H1 (cell line): ENCODE measurements at regions not wholly inside any gene's neighbourhood (a gene's known extent, or its start where the extent isn't known, plus 50 kb on each side); places are given as distances from the start of the nearest gene placed in this dataset.

Source experiments
- CTCF ChIA-PET: fragments of 300-600 bp; sonication (Branson Sonifier 250); formaldehyde crosslinking; loops from one replicate; lab custom pipeline; 2021; ENCODE audit not compliant: partially characterized antibody; lab: Charles Lee
- POLR2A ChIA-PET: fragments of 300-600 bp; sonication (Branson Sonifier 250); formaldehyde crosslinking; loops from one replicate; lab custom pipeline; 2021; ENCODE audit warnings: inconsistent platforms; ENCODE audit not compliant: partially characterized antibody; lab: Charles Lee
- DNase-seq, 2 experiments: peaks; one replicate each; pipeline versions ENCODE4 v3.0.0 to v3.0.0-alpha.2; 2010 to 2022; ENCODE audit warnings: low spot score in 2 of 2, low read depth in 1 of 2, mixed read lengths in 1 of 2
- FAIRE-seq: peaks from 2 replicates; lab custom pipeline; 2011; peaks lifted over from hg19 to GRCh38; lab: Jason Lieb, UNC
- H2AFZ ChIP-seq: 2 replicates; pipeline ENCODE4 v1.8.1; 2012; ENCODE audit warnings: low read length, inconsistent platforms
- H2AK5ac ChIP-seq: 2 replicates; pipeline ENCODE4 v1.6.1; 2013; ENCODE audit warnings: low read depth, low read length
- H2BK120ac ChIP-seq: replicated peaks from 2 replicates; pipeline ENCODE3; 2013; ENCODE audit warnings: low read depth, low read length, inconsistent platforms
- H2BK12ac ChIP-seq: 2 replicates; pipeline ENCODE4 v1.6.1; 2013; ENCODE audit warnings: low read depth, low read length
- H2BK15ac ChIP-seq: 2 replicates; pipeline ENCODE4 v1.6.1; 2013; ENCODE audit warnings: low read length
- H2BK20ac ChIP-seq: 2 replicates; pipeline ENCODE4 v1.6.1; 2013; ENCODE audit warnings: low read length
- H2BK5ac ChIP-seq: 2 replicates; pipeline ENCODE4 v1.6.1; 2013; ENCODE audit warnings: low read depth, low read length
- H3K14ac ChIP-seq: 2 replicates; pipeline ENCODE4 v1.6.1; 2013; ENCODE audit warnings: inconsistent platforms; ENCODE audit not compliant: insufficient read length
- H3K18ac ChIP-seq: 2 replicates; pipeline ENCODE4 v1.6.1; 2013; ENCODE audit warnings: low read length; ENCODE audit errors: extremely low read depth
- H3K23ac ChIP-seq: 2 replicates; pipeline ENCODE4 v1.6.1; 2013; ENCODE audit warnings: inconsistent platforms; ENCODE audit not compliant: insufficient read length
- H3K23me2 ChIP-seq: 2 replicates; pipeline ENCODE4 v1.6.1; 2013; ENCODE audit warnings: low read depth, low read length
- H3K27ac ChIP-seq: 2 replicates; pipeline ENCODE4 v1.6.1; 2011; ENCODE audit warnings: low read depth, low read length, inconsistent platforms
- H3K27me3 ChIP-seq, 4 experiments: replicated peaks in 1 of 4; 1 replicate in 1 of 4; 2 replicates in 3 of 4; pipeline versions ENCODE4 v1.6.1 to v1.8.1; 2011 to 2013; ENCODE audit warnings: low read length in 3 of 4, mild to moderate bottlenecking in 3 of 4, inconsistent platforms in 2 of 4, mixed read lengths in 2 of 4, moderate library complexity in 1 of 4; ENCODE audit not compliant: control insufficient read depth in 3 of 4, insufficient read depth in 3 of 4; ENCODE audit errors: extremely low read depth in 1 of 4
- H3K36me3 ChIP-seq, 4 experiments: 2 replicates each; pipeline versions ENCODE4 v1.6.1 to v1.8.1; 2011 to 2013; ENCODE audit warnings: mild to moderate bottlenecking in 4 of 4, low read length in 3 of 4, moderate library complexity in 2 of 4, control low read depth in 1 of 4, inconsistent platforms in 1 of 4; ENCODE audit not compliant: insufficient read depth in 4 of 4, control insufficient read depth in 2 of 4
- H3K4ac ChIP-seq: replicated peaks from 2 replicates; pipeline ENCODE3; 2013; ENCODE audit warnings: low read length, low read depth, mixed read lengths, inconsistent platforms; ENCODE audit not compliant: insufficient read length
- H3K4me1 ChIP-seq, 4 experiments: replicated peaks in 1 of 4; 1 replicate in 1 of 4; 2 replicates in 3 of 4; pipeline versions ENCODE4 v1.6.1 to v1.8.1; 2011 to 2013; ENCODE audit warnings: low read length in 3 of 4, inconsistent platforms in 2 of 4, mixed read lengths in 1 of 4; ENCODE audit not compliant: insufficient read depth in 4 of 4, control insufficient read depth in 3 of 4
- H3K4me2 ChIP-seq, 2 experiments: 2 replicates each; pipeline versions ENCODE4 v1.6.1 to v1.8.1; 2011 to 2013; ENCODE audit warnings: low read depth in 2 of 2, low read length in 2 of 2, control low read depth in 1 of 2, inconsistent platforms in 1 of 2, mild to moderate bottlenecking in 1 of 2; ENCODE audit not compliant: insufficient read depth in 1 of 2
- H3K4me3 ChIP-seq, 4 experiments: fragments of 200-600, 300-600 bp in 1 of 4; sonication (generic), shearing (Covaris generic), sonication (Bioruptor Twin) in 1 of 4; 2 replicates each; pipeline versions ENCODE4 v1.5.1 to v1.8.1; 2011 to 2016; ENCODE audit warnings: low read length in 4 of 4, low read depth in 3 of 4, control low read depth in 2 of 4, inconsistent platforms in 2 of 4, mild to moderate bottlenecking in 2 of 4, mixed read lengths in 1 of 4, moderate library complexity in 1 of 4; ENCODE audit not compliant: insufficient read depth in 2 of 4; ENCODE audit errors: extremely low read depth in 1 of 4
- H3K56ac ChIP-seq: replicated peaks from 2 replicates; pipeline ENCODE3; 2013; ENCODE audit warnings: low read depth, mild to moderate bottlenecking, mixed read lengths, low read length, inconsistent platforms; ENCODE audit not compliant: insufficient read length
- H3K79me1 ChIP-seq: 2 replicates; pipeline ENCODE4 v1.6.1; 2013; ENCODE audit warnings: low read depth, low read length, control low read depth
- H3K79me2 ChIP-seq, 2 experiments: 2 replicates each; pipeline versions ENCODE4 v1.6.1 to v1.8.1; 2012 to 2013; ENCODE audit warnings: low read length in 2 of 2, mild to moderate bottlenecking in 2 of 2, inconsistent platforms in 1 of 2; ENCODE audit not compliant: insufficient read depth in 2 of 2, control insufficient read depth in 1 of 2
- H3K9ac ChIP-seq, 4 experiments: replicated peaks in 1 of 4; 1 replicate in 1 of 4; 2 replicates in 3 of 4; pipeline versions ENCODE4 v1.6.1 to v1.8.1; 2011 to 2013; ENCODE audit warnings: low read depth in 3 of 4, low read length in 3 of 4, control low read depth in 2 of 4, mild to moderate bottlenecking in 2 of 4, moderate library complexity in 2 of 4, inconsistent platforms in 1 of 4; ENCODE audit errors: extremely low read depth in 1 of 4
- H3K9me3 ChIP-seq, 2 experiments: 2 replicates each; pipeline versions ENCODE4 v1.6.1 to v1.8.1; 2012 to 2013; ENCODE audit warnings: mild to moderate bottlenecking in 2 of 2, moderate library complexity in 2 of 2, control low read depth in 1 of 2, inconsistent platforms in 1 of 2, low read depth in 1 of 2, low read length in 1 of 2, mixed read lengths in 1 of 2; ENCODE audit not compliant: insufficient read depth in 2 of 2
- H4K20me1 ChIP-seq, 2 experiments: replicated peaks in 1 of 2; 2 replicates each; pipeline versions ENCODE3 to v1.8.1; 2011 to 2013; ENCODE audit warnings: inconsistent platforms in 2 of 2, low read length in 2 of 2, mild to moderate bottlenecking in 1 of 2; ENCODE audit not compliant: insufficient read depth in 2 of 2, control insufficient read depth in 1 of 2
- H4K5ac ChIP-seq: 2 replicates; pipeline ENCODE4 v1.6.1; 2013; ENCODE audit warnings: low read length, low read depth, mixed read lengths, inconsistent platforms; ENCODE audit not compliant: insufficient read length
- H4K8ac ChIP-seq: 2 replicates; pipeline ENCODE4 v1.8.0; 2013; ENCODE audit warnings: mild to moderate bottlenecking, moderate library complexity, low read length, inconsistent platforms; ENCODE audit not compliant: insufficient read depth; ENCODE audit errors: extremely low read depth
- H4K91ac ChIP-seq: replicated peaks from 2 replicates; pipeline ENCODE3; 2013; ENCODE audit warnings: low read length, mixed read lengths, inconsistent platforms; ENCODE audit not compliant: insufficient read length
- WGBS, 2 experiments: shearing (Covaris generic) in 1 of 2; methylation state at CpG; one replicate each; pipeline versions ENCODE4 v1.1.6 to v1.1.7; 2013 to 2015; ENCODE audit warnings: low lambda C conversion rate in 2 of 2, mixed read lengths in 2 of 2, inconsistent platforms in 1 of 2, low coverage in 1 of 2, missing lambda C conversion rate in 1 of 2; ENCODE audit not compliant: insufficient replicate concordance in 2 of 2, insufficient coverage in 1 of 2, insufficient read length in 1 of 2; ENCODE audit errors: extremely low coverage in 1 of 2, missing lambda C conversion rate in 1 of 2; 5-methylcytosine and 5-hydroxymethylcytosine counted together

DNA sequence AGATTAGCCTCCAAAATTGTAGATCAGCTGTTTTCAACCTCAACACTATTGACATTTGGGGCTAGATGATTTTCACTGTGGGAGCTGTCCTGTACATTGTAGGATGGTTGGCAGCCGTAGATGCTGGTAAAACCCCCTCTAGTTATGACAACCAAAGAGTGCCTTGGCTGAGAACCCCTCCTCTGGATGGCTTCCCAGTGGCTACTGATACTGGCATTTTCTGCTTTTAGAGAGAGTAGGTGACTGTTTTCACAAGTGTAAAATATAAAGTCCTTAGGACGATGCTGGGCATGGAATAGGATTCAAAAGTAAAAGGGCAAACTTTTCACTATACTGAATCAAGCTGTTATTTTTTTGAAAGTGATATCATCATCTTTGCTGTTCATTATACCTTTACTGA is 1048.8 kb upstream of the EEF2KMT start:
- Histone ChIP-seq H2BK12ac (no peak overlapping the region), H3K79me1 (no peaks in the 10 kb centered on the region), H4K8ac (no peak overlapping the region), H4K91ac (no peak overlapping the region), H3K79me2 (no peaks in the 10 kb centered on the region), H3K9me3 (peaks cover 0 to 6% of the 10 kb centered on the region in 2 experiments; a peak in 1 of 4 replicates), H2BK20ac (no peak overlapping the region), H3K23me2 (no peaks in the 10 kb centered on the region), H2AK5ac (no peak overlapping the region), H3K14ac (no peak overlapping the region), H3K27me3 (no peaks in the 10 kb centered on the region), H3K56ac (no peak overlapping the region), H4K20me1 (no peaks in the 10 kb centered on the region), H3K4me2 (no peak overlapping the region), H3K9ac (no peak overlapping the region), H3K4me1 (peaks cover 0 to 8% (median 2%) of the 10 kb centered on the region in 4 experiments; a peak in 2 of 7 replicates), H3K18ac (no peak overlapping the region), H2AFZ (no peak overlapping the region), H2BK15ac (no peak overlapping the region), H2BK5ac (no peak overlapping the region), H3K36me3 (no peaks in the 10 kb centered on the region), H3K4ac (no peak overlapping the region), H3K27ac (no peak overlapping the region), H3K4me3 (no peak overlapping the region), H3K23ac (no peak overlapping the region), H2BK120ac (no peak overlapping the region), H4K5ac (no peak overlapping the region)
- CTCF ChIA-PET: interaction anchor here (0.6 to 2.8 kb wide), 35 partner anchors 9 to 649 kb away, joined by 3 to 21 read pairs (median 4); no protein-coding TSS in a partner anchor
- DNase-seq (no peak), FAIRE-seq (no peak)
- 90% methylated on average over 2 of the region's 2 CpGs; no CpG with 5 or more reads in 1 of the 2 experiments for WGBS, 2 experiments
- POLR2A ChIA-PET: no interaction called here
